ENCODE measurements at regions not wholly inside any gene's neighbourhood (a gene's known extent, or its start where the extent isn't known, plus 50 kb on each side); places are given as distances from the start of the nearest gene placed in this dataset.

DNA sequence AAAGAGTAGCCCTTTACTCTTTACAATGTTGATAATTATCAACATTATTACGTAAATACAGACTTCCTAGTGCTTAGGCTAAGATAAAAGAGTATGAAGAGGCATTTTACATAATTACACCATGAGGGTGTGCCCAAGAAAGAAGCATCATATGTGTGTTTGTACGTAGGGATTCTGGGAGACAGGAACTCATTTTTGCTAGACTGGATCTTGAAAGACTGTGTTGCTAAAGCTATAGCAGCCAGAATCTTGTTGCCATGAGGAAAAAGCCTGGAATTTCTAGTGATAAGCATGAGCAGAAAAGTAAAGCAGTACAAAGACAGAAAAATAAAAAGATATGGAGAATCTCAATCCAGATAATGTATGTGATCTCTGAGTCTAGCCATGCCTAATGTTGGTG is 72.1 kb downstream of the JRKL start:
- Histone ChIP-seq H3K4me1 (ENCODE audit: insufficient read depth, low read length) (peaks cover 5% of the 10 kb centered on the region), H3K36me3 (ENCODE audit: insufficient read depth, low read length) (no peaks in the 10 kb centered on the region), H3K4me2 (ENCODE audit: insufficient read depth, low read length) (no peak overlapping the region), H3K79me2 (ENCODE audit: insufficient read depth, low read length) (no peaks in the 10 kb centered on the region), H2AFZ (ENCODE audit: low read length) (no peak overlapping the region), H3K27ac (ENCODE audit: low read depth, low read length) (no peak overlapping the region), H4K20me1 (ENCODE audit: insufficient read depth, low read length) (no peaks in the 10 kb centered on the region), H3K27me3 (ENCODE audit: insufficient read depth, low read length) (no peaks in the 10 kb centered on the region), H3K4me3 (ENCODE audit: insufficient read depth, low read length) (no peak overlapping the region), H3K9me3 (ENCODE audit: low read depth, low read length) (no peaks in the 10 kb centered on the region)
- no peak for DNase-seq (ENCODE audit: insufficient read length, low spot score, missing footprints)
- TF ChIP-seq CTCF (IDR thresholded peaks at IDR 0.05; ENCODE audit: extremely low read depth, low read depth, low read length): no peak

GRCh38 chr11:96464700-96465307 is 75.0 kb downstream of the JRKL start:
- Histone ChIP-seq H3K27ac (ENCODE audit: low read depth, low read length) (no peak overlapping the region), H3K9me3 (ENCODE audit: low read depth, low read length) (no peaks in the 10 kb centered on the region), H3K79me2 (ENCODE audit: insufficient read depth, low read length) (no peaks in the 10 kb centered on the region), H3K4me1 (ENCODE audit: insufficient read depth, low read length) (peaks cover 5% of the 10 kb centered on the region), H2AFZ (ENCODE audit: low read length) (peak overlapping the region; percentile 70), H4K20me1 (ENCODE audit: insufficient read depth, low read length) (no peaks in the 10 kb centered on the region), H3K27me3 (ENCODE audit: insufficient read depth, low read length) (no peaks in the 10 kb centered on the region), H3K4me2 (ENCODE audit: insufficient read depth, low read length) (peak overlapping the region; percentile 69), H3K4me3 (ENCODE audit: insufficient read depth, low read length) (no peak overlapping the region), H3K36me3 (ENCODE audit: insufficient read depth, low read length) (no peaks in the 10 kb centered on the region)
- TF ChIP-seq CTCF (IDR thresholded peaks at IDR 0.05; ENCODE audit: extremely low read depth, low read depth, low read length): peak; percentile 75
- peak; percentile 86 for DNase-seq (ENCODE audit: insufficient read length, low spot score, missing footprints)

DNA sequence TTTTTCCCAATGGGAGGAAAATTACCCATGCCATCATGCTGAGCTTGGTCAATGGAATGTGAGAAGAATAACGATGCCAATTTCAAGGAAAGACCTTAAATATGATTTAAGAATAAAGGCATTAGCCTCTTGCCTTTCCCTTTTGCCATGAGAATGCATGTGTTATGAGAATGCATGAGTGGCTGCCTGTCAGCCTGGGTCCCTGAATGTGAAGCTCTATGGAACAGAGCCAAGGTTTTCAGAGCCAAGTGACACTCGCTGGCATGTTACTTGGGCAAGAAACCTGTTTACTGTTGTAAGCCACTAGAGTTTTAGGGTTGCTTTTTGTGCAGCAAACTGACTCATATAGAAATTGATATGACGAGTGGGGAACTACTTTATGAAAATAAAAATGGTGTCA is 75.7 kb downstream of the JRKL start:
- Histone ChIP-seq H3K4me1 (ENCODE audit: insufficient read depth, low read length) (peaks cover 5% of the 10 kb centered on the region), H3K27ac (ENCODE audit: low read depth, low read length) (no peak overlapping the region), H4K20me1 (ENCODE audit: insufficient read depth, low read length) (no peaks in the 10 kb centered on the region), H3K4me3 (ENCODE audit: insufficient read depth, low read length) (no peak overlapping the region), H3K36me3 (ENCODE audit: insufficient read depth, low read length) (no peaks in the 10 kb centered on the region), H3K27me3 (ENCODE audit: insufficient read depth, low read length) (no peaks in the 10 kb centered on the region), H2AFZ (ENCODE audit: low read length) (no peak overlapping the region), H3K4me2 (ENCODE audit: insufficient read depth, low read length) (no peak overlapping the region), H3K79me2 (ENCODE audit: insufficient read depth, low read length) (no peaks in the 10 kb centered on the region), H3K9me3 (ENCODE audit: low read depth, low read length) (no peaks in the 10 kb centered on the region)
- no peak for TF ChIP-seq CTCF (IDR thresholded peaks at IDR 0.05; ENCODE audit: extremely low read depth, low read depth, low read length)
- no peak for DNase-seq (ENCODE audit: insufficient read length, low spot score, missing footprints)

DNA sequence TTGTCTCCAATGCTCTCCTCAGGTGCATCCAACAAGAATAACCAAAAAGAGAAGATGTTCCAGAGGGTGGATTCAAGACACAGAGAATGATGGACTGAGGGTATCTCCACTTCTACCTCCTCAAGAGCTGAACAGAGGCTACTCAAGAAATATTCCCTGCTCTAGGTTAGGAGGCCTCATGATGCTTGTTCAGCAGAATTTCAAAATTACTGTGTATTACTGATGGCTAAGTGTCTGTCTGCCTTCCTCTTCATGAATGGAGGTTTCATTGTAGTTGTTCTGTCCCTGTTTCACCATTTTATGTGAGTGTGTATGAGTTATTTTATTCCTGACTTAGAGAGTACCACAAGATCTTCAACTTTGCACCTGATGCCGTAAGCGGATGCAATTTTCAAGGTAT is 76.8 kb downstream of the JRKL start:
- no peak for TF ChIP-seq CTCF (IDR thresholded peaks at IDR 0.05; ENCODE audit: extremely low read depth, low read depth, low read length)
- Histone ChIP-seq H3K4me2 (ENCODE audit: insufficient read depth, low read length) (no peak overlapping the region), H2AFZ (ENCODE audit: low read length) (no peak overlapping the region), H3K79me2 (ENCODE audit: insufficient read depth, low read length) (no peaks in the 10 kb centered on the region), H4K20me1 (ENCODE audit: insufficient read depth, low read length) (no peaks in the 10 kb centered on the region), H3K36me3 (ENCODE audit: insufficient read depth, low read length) (no peaks in the 10 kb centered on the region), H3K4me1 (ENCODE audit: insufficient read depth, low read length) (peaks cover 5% of the 10 kb centered on the region), H3K9me3 (ENCODE audit: low read depth, low read length) (no peaks in the 10 kb centered on the region), H3K27ac (ENCODE audit: low read depth, low read length) (no peak overlapping the region), H3K27me3 (ENCODE audit: insufficient read depth, low read length) (no peaks in the 10 kb centered on the region), H3K4me3 (ENCODE audit: insufficient read depth, low read length) (no peak overlapping the region)
- no peak for DNase-seq (ENCODE audit: insufficient read length, low spot score, missing footprints)

Measured in osteoblast (primary cell).